HG03139 (cell line): ENCODE measurements at regions not wholly inside any gene's neighbourhood (a gene's known extent, or its start where the extent isn't known, plus 50 kb on each side); places are given as distances from the start of the nearest gene placed in this dataset.

ENCODE experiments used
- ATAC-seq: cut with Tn5 transposase; IDR thresholded peaks from one replicate; pipeline ENCODE4 v1.9.1; 2021; ENCODE audit not compliant: unreplicated experiment

- no peak for ATAC-seq
These were observed 102.2 kb upstream of the GADD45A start for GRCh38 chr1:67582625-67583461.

GRCh38 chr1:67583462-67583950, 101.5 kb upstream of the GADD45A start:
- ATAC-seq = no peak

DNA sequence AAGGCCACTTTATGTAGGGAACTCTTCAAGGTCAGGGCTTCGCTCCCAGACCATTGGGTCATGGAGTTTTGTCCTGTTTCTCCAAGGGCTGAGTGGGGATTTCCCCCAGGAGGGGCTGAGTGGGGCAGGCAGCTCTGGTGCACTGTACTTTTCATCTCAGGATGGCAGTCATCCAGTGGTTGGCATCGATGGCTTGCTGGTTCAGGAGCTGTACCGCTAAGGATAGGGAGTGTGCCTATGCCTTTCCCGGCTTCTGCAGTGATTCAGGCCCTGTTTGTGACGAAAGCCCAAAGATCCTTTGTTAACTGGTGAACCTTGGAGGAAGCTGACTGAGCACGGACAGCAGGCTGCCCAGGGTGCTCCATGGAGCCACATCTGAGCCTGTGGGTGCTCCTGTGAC, 100.1 kb upstream of the GADD45A start:
- no peak for ATAC-seq

GRCh38 chr1:67586596-67586995, 98.4 kb upstream of the GADD45A start:
- no peak for ATAC-seq

DNA sequence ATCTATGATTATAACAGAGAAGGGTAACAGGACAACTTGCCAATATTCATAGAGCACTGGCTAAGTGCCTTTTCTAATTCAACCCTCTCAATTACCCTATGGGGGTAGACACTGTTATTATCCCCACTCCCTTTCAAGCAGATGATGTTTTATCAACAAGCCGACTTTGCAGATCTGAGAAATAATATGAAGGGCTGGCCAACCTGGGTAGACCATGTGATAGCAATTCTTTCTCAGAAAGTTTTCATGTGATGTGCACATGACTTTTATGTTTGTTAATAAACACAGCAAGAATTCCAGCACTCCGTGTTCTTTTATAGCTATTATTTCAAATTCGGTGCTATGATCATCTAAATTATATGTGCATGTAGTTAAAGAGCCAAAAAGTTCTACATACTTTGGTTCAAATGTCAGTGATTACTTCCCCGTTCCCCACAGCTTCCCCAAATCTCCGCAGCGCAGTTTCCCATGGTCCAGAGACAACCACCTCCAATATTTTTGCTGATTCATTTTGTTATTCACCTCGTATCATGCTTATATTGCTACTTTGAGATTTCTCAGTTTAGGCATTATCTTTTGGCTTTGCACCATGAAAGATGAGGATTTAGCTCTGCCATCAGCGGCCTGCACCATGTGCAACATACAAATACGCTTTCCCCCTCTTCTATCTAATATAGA, 96.7 kb upstream of the GADD45A start:
- no peak for ATAC-seq

GRCh38 chr1:67589519-67590233, 95.3 kb upstream of the GADD45A start:
- ATAC-seq = no peak

- no peak for ATAC-seq
These were observed 94.7 kb upstream of the GADD45A start for GRCh38 chr1:67590329-67590728.

GRCh38 chr1:67594764-67595163, 90.2 kb upstream of the GADD45A start:
- no peak for ATAC-seq

DNA sequence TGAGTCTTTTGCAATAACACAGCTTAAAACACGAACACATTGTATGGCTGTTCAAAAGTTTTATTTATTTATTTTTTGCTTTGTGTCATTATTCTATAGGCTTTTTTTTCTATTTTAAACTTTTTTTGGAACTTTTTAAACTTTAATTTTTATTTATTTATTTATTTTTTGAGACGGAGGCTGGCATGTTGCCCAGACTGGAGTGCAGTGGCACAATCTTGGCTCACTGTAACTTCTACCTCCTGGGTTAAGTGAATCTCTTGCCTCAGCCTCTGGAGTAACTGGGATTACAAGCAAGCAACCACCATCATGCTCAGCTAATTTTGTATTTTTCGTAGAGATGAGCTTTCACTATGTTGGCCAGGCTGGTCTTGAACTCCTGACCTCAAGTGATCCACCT, 88.3 kb upstream of the GADD45A start:
- no peak for ATAC-seq

DNA sequence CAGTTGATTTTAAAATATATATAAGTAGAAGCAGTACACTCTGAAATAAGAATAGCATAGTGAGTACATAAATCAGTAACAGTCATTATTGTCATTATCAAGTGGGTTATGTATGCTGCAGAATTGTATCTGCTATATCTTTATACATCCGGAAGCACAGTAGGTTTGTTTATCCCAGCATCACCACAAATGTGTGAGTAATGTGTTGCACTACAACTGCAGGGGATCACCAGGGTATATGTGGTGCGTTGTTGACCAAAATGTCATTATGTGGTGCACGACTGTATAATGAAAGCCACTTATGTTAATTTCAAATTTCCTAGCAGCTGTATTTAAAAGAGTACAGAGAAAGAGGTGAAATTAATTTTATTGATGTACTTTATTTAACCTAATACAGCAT, 87.7 kb upstream of the GADD45A start:
- ATAC-seq = no peak

- ATAC-seq = no peak
These were observed 85.9 kb upstream of the GADD45A start for GRCh38 chr1:67599085-67599484.

DNA sequence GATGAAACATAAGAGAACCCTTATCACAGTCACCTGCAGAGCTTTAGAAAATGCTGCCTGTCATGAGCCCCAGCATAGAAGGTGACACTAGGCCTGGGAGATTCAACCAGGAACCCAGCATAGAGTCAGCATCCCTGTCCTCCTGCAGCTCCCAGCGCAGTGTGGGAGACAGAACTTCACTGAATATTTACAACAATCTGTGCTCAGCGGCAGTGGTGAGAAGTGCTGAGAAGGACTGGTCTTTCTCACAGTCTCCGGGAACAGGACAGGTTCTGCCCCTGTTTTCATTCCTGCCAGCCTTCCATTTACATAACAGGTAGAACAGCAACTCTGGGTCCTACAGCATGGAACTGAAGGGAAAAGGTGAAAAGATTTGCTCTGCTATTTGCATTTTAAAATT, 83.5 kb upstream of the GADD45A start:
- no peak for ATAC-seq

DNA sequence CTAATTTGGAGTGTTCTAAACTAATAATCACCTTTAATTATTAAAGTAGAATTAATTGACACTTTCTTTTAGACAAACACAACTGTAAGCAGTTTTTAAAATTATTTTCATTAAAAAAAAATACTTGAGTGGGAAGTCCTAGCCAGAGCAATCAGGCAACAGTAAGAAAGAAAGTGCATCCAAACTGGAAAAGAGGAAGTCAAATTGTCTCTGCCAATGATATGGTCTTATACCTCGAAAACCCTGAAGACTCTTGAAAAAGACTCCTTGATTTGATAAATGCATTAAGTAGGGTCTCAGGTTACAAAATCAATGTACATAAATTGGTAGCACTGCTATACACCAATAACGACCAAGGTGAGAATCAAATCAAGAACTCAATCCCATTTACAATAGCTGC, 83.0 kb upstream of the GADD45A start:
- ATAC-seq = no peak

DNA sequence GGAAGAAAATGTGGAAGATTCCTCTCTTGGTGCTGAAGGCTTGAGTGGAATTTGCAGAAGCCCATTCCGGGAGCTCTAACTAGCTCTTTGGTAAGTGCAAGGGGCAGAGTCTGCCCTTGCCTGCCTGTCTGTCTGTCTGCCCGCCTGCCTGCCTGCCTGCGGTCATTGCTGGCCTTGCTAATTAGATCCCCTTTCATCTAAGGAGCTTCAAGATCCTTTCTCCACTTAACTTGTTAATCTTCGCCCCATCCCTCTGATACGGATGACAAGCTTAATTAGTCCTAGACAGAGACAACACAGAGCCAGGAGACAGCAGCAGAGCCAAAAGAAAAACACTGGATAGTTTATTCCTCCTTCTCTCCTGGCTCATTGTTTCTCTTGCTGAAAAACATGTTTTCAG, 80.2 kb upstream of the GADD45A start:
- ATAC-seq = no peak

GRCh38 chr1:67605209-67605780, 79.7 kb upstream of the GADD45A start:
- ATAC-seq = no peak

DNA sequence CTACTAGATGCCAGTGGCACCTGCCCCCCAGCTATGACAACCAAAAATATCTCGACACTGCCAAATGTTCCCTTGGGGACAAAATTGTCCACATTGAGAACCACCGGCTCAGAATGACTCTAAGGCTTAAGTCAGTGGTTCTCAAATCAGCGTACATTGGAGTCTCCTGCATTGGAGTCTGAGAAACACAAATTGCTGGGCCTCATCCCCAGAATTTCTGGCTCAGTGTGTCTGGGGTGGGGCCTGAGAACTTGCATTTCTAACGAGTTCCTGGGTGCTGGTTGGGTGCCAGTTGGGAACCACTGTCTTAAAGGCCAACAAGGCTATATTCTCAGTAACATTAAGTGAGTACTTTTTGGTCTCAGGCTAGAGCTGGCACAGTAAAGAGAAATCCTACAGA, 77.7 kb upstream of the GADD45A start:
- ATAC-seq = no peak

- ATAC-seq = no peak
These were observed 77.3 kb upstream of the GADD45A start for GRCh38 chr1:67607699-67608098.

- no peak for ATAC-seq
These were observed 76.1 kb upstream of the GADD45A start for GRCh38 chr1:67608661-67609576.

- ATAC-seq = no peak
These were observed 75.2 kb upstream of the GADD45A start for GRCh38 chr1:67609577-67610341.

- ATAC-seq = no peak
These were observed 74.6 kb upstream of the GADD45A start for GRCh38 chr1:67610450-67610849.
